AG10803 (cell line): ENCODE measurements at regions not wholly inside any gene's neighbourhood (a gene's known extent, or its start where the extent isn't known, plus 50 kb on each side); places are given as distances from the start of the nearest gene placed in this dataset.

Experiments used
- DNase-seq: peaks from one replicate; pipeline ENCODE4 v3.0.0; 2010; ENCODE audit warnings: low read depth
- H3K4me3 ChIP-seq: 2 replicates; pipeline ENCODE4 v1.5.1; 2011; ENCODE audit warnings: mild to moderate bottlenecking, low read length, control low read depth
- TF ChIP-seq, protein P1 (sequence below): conservative IDR thresholded peaks from 2 replicates; pipeline ENCODE4 v1.5.1; 2011; ENCODE audit warnings: mild to moderate bottlenecking, low read length, control low read depth, inconsistent platforms

DNA sequence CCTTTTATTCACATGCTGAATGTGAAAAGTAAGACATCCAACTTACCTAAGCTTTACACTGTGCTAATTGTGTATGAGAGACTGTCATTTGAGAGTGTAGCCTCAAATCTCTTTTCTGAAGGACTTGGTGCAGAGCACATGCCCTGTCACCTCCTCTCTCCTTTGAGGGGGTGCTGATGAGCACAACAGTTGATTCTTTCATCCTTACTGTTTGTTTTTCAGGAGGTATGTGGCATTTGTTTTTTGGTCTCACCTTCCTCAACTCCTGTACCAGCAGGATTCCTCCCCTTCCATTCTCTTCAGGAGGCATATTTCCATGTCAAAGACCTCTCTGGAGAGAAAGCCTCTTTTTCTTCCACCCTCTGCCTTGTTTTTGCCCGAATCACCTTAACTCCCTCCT lies 252.6 kb upstream of the CITED2 start:
- no peak overlapping the region for H3K4me3 ChIP-seq
- TF ChIP-seq, protein P1, sequence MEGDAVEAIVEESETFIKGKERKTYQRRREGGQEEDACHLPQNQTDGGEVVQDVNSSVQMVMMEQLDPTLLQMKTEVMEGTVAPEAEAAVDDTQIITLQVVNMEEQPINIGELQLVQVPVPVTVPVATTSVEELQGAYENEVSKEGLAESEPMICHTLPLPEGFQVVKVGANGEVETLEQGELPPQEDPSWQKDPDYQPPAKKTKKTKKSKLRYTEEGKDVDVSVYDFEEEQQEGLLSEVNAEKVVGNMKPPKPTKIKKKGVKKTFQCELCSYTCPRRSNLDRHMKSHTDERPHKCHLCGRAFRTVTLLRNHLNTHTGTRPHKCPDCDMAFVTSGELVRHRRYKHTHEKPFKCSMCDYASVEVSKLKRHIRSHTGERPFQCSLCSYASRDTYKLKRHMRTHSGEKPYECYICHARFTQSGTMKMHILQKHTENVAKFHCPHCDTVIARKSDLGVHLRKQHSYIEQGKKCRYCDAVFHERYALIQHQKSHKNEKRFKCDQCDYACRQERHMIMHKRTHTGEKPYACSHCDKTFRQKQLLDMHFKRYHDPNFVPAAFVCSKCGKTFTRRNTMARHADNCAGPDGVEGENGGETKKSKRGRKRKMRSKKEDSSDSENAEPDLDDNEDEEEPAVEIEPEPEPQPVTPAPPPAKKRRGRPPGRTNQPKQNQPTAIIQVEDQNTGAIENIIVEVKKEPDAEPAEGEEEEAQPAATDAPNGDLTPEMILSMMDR: no peak
- DNase-seq: no peak

GRCh38 chr6:139625998-139626975 lies 251.8 kb upstream of the CITED2 start:
- TF ChIP-seq, protein P1: no peak
- peak; percentile 44 for DNase-seq
- no peak overlapping the region for H3K4me3 ChIP-seq

- no peak overlapping the region for H3K4me3 ChIP-seq
- TF ChIP-seq, protein P1: no peak
Measured at GRCh38 chr6:139625081-139625939, 250.9 kb upstream of the CITED2 start.

GRCh38 chr6:139623372-139623771 lies 248.9 kb upstream of the CITED2 start:
- TF ChIP-seq, protein P1: no peak
- H3K4me3 ChIP-seq: no peak overlapping the region
- no peak for DNase-seq

More at GRCh38 chr6:139625081-139625939, 250.9 kb upstream of the CITED2 start:
- no peak for DNase-seq

- DNase-seq: no peak
- no peak overlapping the region for H3K4me3 ChIP-seq
- TF ChIP-seq, protein P1: no peak
Measured at GRCh38 chr6:139613496-139613895, 239.0 kb upstream of the CITED2 start.

GRCh38 chr6:139612135-139612465 lies 237.7 kb upstream of the CITED2 start:
- TF ChIP-seq, protein P1: no peak
- no peak overlapping the region for H3K4me3 ChIP-seq
- no peak for DNase-seq
